Mammary epithelial cell (primary cell): ENCODE measurements at regions not wholly inside any gene's neighbourhood (a gene's known extent, or its start where the extent isn't known, plus 50 kb on each side); places are given as distances from the start of the nearest gene placed in this dataset.

Experiments
- CTCF ChIP-seq, 2 donors: IDR thresholded peaks in 1 of 2; conservative IDR thresholded peaks in 1 of 2; 2 replicates each; pipeline ENCODE4 v1.5.1; 2011 to 2012; ENCODE audit warnings: inconsistent platforms in 2 of 2, low read length in 2 of 2, mild to moderate bottlenecking in 2 of 2, control low read depth in 1 of 2, low read depth in 1 of 2; ENCODE audit not compliant: insufficient read depth in 1 of 2; ENCODE audit errors: extremely low read depth in 1 of 2
- EZH2 ChIP-seq: IDR thresholded peaks from 2 replicates; pipeline ENCODE4 v1.6.1; 2012; ENCODE audit warnings: low read length, inconsistent platforms, borderline replicate concordance

- TF ChIP-seq CTCF (conservative IDR thresholded peaks at IDR 0.05 in 1 of 2, IDR thresholded peaks at IDR 0.05 in 1 of 2; ENCODE audit: extremely low read depth in 1 of 2, insufficient read depth in 1 of 2, low read depth in 1 of 2, low read length in 2 of 2), result no peak
- no peak for TF ChIP-seq EZH2
Measured at GRCh38 chr20:19121916-19122315, 90.5 kb upstream of the SLC24A3 start.
